Endodermal cell (in vitro differentiated cells): ENCODE measurements at regions not wholly inside any gene's neighbourhood (a gene's known extent, or its start where the extent isn't known, plus 50 kb on each side); places are given as distances from the start of the nearest gene placed in this dataset.

Experiments used
- DNase-seq: peaks from one replicate; pipeline ENCODE4 v3.0.0-alpha.2; 2017
- H3K27ac ChIP-seq: 2 replicates; pipeline ENCODE4 v1.5.1; 2013; ENCODE audit warnings: mild to moderate bottlenecking, low read depth, low read length, moderate library complexity
- H3K27me3 ChIP-seq: 2 replicates; pipeline ENCODE4 v1.6.1; 2013; ENCODE audit warnings: mild to moderate bottlenecking, low read length, moderate library complexity; ENCODE audit not compliant: insufficient read depth, control insufficient read depth, poor library complexity, severe bottlenecking
- H3K36me3 ChIP-seq: 2 replicates; pipeline ENCODE4 v1.7.0; 2013; ENCODE audit warnings: mild to moderate bottlenecking, low read length, moderate library complexity; ENCODE audit not compliant: control insufficient read depth, insufficient read depth
- H3K4me1 ChIP-seq: one replicate; pipeline ENCODE4 v1.7.0; 2013; ENCODE audit warnings: low read length; ENCODE audit not compliant: control insufficient read depth, insufficient read depth
- H3K4me3 ChIP-seq: 2 replicates; pipeline ENCODE4 v1.5.1; 2013; ENCODE audit warnings: mild to moderate bottlenecking, low read length, moderate library complexity
- H3K9ac ChIP-seq: 2 replicates; pipeline ENCODE4 v1.6.1; 2013; ENCODE audit warnings: mild to moderate bottlenecking, low read length, moderate library complexity; ENCODE audit not compliant: poor library complexity, severe bottlenecking; ENCODE audit errors: extremely low read depth
- H3K9me3 ChIP-seq: 2 replicates; pipeline ENCODE4 v1.6.1; 2013; ENCODE audit warnings: mild to moderate bottlenecking, low read length, moderate library complexity; ENCODE audit not compliant: control insufficient read depth
- H3K27ac Mint-ChIP-seq: 2 replicates; pipeline ENCODE4 v1.8.0; 2020; ENCODE audit warnings: mixed read lengths
- H3K27me3 Mint-ChIP-seq: 2 replicates; pipeline ENCODE4 v1.8.0; 2021; ENCODE audit warnings: mild to moderate bottlenecking, mixed read lengths; ENCODE audit not compliant: insufficient read depth
- H3K36me3 Mint-ChIP-seq: 2 replicates; pipeline ENCODE4 v1.8.0; 2020; ENCODE audit warnings: low read depth, mixed read lengths
- H3K4me1 Mint-ChIP-seq: 2 replicates; pipeline ENCODE4 v1.8.0; 2020; ENCODE audit warnings: mixed read lengths
- H3K4me3 Mint-ChIP-seq: 2 replicates; pipeline ENCODE4 v1.8.0; 2020; ENCODE audit warnings: mild to moderate bottlenecking, moderate library complexity, mixed read lengths
- H3K9me3 Mint-ChIP-seq: 2 replicates; pipeline ENCODE4 v1.8.0; 2020; ENCODE audit warnings: mild to moderate bottlenecking, mixed read lengths
- CTCF ChIP-seq: fragments of 200-600 bp; sonication (generic); conservative IDR thresholded peaks from 2 replicates; pipeline ENCODE4 v1.5.0; 2021; ENCODE audit warnings: antibody characterized with exemption, mild to moderate bottlenecking
- WGBS, 2 experiments: methylation state at CpG; one replicate each; pipeline versions ENCODE4 v1.1.5 to v1.1.7; 2013; ENCODE audit warnings: missing lambda C conversion rate in 2 of 2, mixed read lengths in 1 of 2; ENCODE audit not compliant: insufficient coverage in 1 of 2, insufficient read length in 1 of 2; 5-methylcytosine and 5-hydroxymethylcytosine counted together

- WGBS, 2 experiments, result 85% methylated on average over 1 of the region's 1 CpG; no CpG with 5 or more reads in 1 of the 2 experiments
- no peak overlapping the region for H3K9ac ChIP-seq
- H3K27me3 ChIP-seq, result peaks cover 11% of the 10 kb centered on the region
- TF ChIP-seq CTCF, result no peak
- H3K27ac ChIP-seq, result no peak overlapping the region
- no peaks in the 10 kb centered on the region for H3K9me3 Mint-ChIP-seq
- H3K36me3 Mint-ChIP-seq, result no peaks in the 10 kb centered on the region
- no peak overlapping the region for H3K4me3 Mint-ChIP-seq
- no peaks in the 10 kb centered on the region for H3K4me1 ChIP-seq
- no peaks in the 10 kb centered on the region for H3K9me3 ChIP-seq
- no peak overlapping the region for H3K4me3 ChIP-seq
- H3K27ac Mint-ChIP-seq, result no peak overlapping the region
- H3K4me1 Mint-ChIP-seq, result peaks cover 5% of the 10 kb centered on the region
- peaks cover 47% of the 10 kb centered on the region for H3K27me3 Mint-ChIP-seq
- no peak for DNase-seq
- no peaks in the 10 kb centered on the region for H3K36me3 ChIP-seq
Observed at GRCh38 chr10:117601716-117602115, 59.2 kb downstream of the EMX2 start.

GRCh38 chr10:117603081-117603480 is 60.5 kb downstream of the EMX2 start:
- Histone ChIP-seq H3K9me3 (no peaks in the 10 kb centered on the region), H3K27me3 (peaks cover 21% of the 10 kb centered on the region), H3K9ac (no peak overlapping the region), H3K27ac (no peak overlapping the region), H3K36me3 (no peaks in the 10 kb centered on the region), H3K4me3 (no peak overlapping the region), H3K4me1 (no peaks in the 10 kb centered on the region)
- no peak for TF ChIP-seq CTCF
- Mint-ChIP-seq H3K4me3 (no peak overlapping the region), H3K27ac (no peak overlapping the region), H3K27me3 (peaks cover 56% of the 10 kb centered on the region), H3K36me3 (no peaks in the 10 kb centered on the region), H3K4me1 (peaks cover 5% of the 10 kb centered on the region), H3K9me3 (no peaks in the 10 kb centered on the region)
- WGBS, 2 experiments, result 90 to 95% methylated on average over 2 to 6 of the region's 6 CpGs
- no peak for DNase-seq

GRCh38 chr10:117603726-117604125 is 61.2 kb downstream of the EMX2 start:
- H3K9me3 ChIP-seq, result no peaks in the 10 kb centered on the region
- TF ChIP-seq CTCF, result no peak
- no peaks in the 10 kb centered on the region for H3K4me1 ChIP-seq
- no peaks in the 10 kb centered on the region for H3K36me3 ChIP-seq
- Mint-ChIP-seq H3K27me3 (peaks cover 55% of the 10 kb centered on the region), H3K4me3 (no peak overlapping the region), H3K4me1 (peaks cover 3% of the 10 kb centered on the region), H3K36me3 (no peaks in the 10 kb centered on the region), H3K27ac (no peak overlapping the region), H3K9me3 (no peaks in the 10 kb centered on the region)
- peaks cover 21% of the 10 kb centered on the region for H3K27me3 ChIP-seq
- H3K4me3 ChIP-seq, result no peak overlapping the region
- 89 to 95% methylated on average over 5 of the region's 5 CpGs for WGBS, 2 experiments
- no peak overlapping the region for H3K27ac ChIP-seq
- no peak for DNase-seq
- H3K9ac ChIP-seq, result no peak overlapping the region
